ENCODE measurements at regions not wholly inside any gene's neighbourhood (a gene's known extent, or its start where the extent isn't known, plus 50 kb on each side); places are given as distances from the start of the nearest gene placed in this dataset.

GRCh38 chr13:110089815-110090214 lies 217.1 kb downstream of the COL4A1 start (continued):
- TF ChIP-seq FOSL1 (IDR thresholded peaks at IDR 0.05; ENCODE audit: insufficient read depth, low read depth, low read length) = no peak
- no peak for TF ChIP-seq MAFK (IDR thresholded peaks at IDR 0.05; ENCODE audit: low read depth, low read length)

- ChIA-PET CTCF (ENCODE audit: partially characterized antibody) (interaction anchor here (1.3 to 4.6 kb wide), 17 partner anchors 8 to 1177 kb away, joined by 3 to 32 read pairs (median 6); no protein-coding TSS in a partner anchor), POLR2A (ENCODE audit: partially characterized antibody) (no interaction called here)
- Histone ChIP-seq H3K79me2 (ENCODE audit: control insufficient read depth in 1 of 2, insufficient read depth in 2 of 2, low read length in 2 of 2) (no peaks in the 10 kb centered on the region), H2BK15ac (ENCODE audit: low read length) (no peak overlapping the region), H3K23me2 (ENCODE audit: low read depth, low read length) (no peaks in the 10 kb centered on the region), H3K9me3 (ENCODE audit: insufficient read depth in 2 of 2, low read depth in 1 of 2, low read length in 1 of 2) (no peaks in the 10 kb centered on the region), H3K18ac (ENCODE audit: extremely low read depth, low read length) (no peak overlapping the region), H3K9ac (replicated peaks in 1 of 4; ENCODE audit: extremely low read depth in 1 of 4, low read depth in 3 of 4, low read length in 3 of 4) (no peak overlapping the region), H3K56ac (replicated peaks; ENCODE audit: insufficient read length, low read depth, low read length) (no peak overlapping the region), H3K4me1 (replicated peaks in 1 of 4; ENCODE audit: control insufficient read depth in 3 of 4, insufficient read depth in 4 of 4, low read length in 3 of 4) (no peaks in the 10 kb centered on the region), H3K27me3 (replicated peaks in 1 of 4; ENCODE audit: control insufficient read depth in 3 of 4, extremely low read depth in 1 of 4, insufficient read depth in 3 of 4, low read length in 3 of 4) (no peaks in the 10 kb centered on the region), H2BK5ac (ENCODE audit: low read depth, low read length) (no peak overlapping the region), H4K20me1 (replicated peaks in 1 of 2; ENCODE audit: control insufficient read depth in 1 of 2, insufficient read depth in 2 of 2, low read length in 2 of 2) (no peaks in the 10 kb centered on the region), H4K8ac (ENCODE audit: extremely low read depth, insufficient read depth, low read length) (no peak overlapping the region), H2AK5ac (ENCODE audit: low read depth, low read length) (no peak overlapping the region), H2BK12ac (ENCODE audit: low read depth, low read length) (no peak overlapping the region), H4K91ac (replicated peaks; ENCODE audit: insufficient read length, low read length) (no peak overlapping the region), H3K4me2 (ENCODE audit: insufficient read depth in 1 of 2, low read depth in 2 of 2, low read length in 2 of 2) (no peak overlapping the region), H3K4ac (replicated peaks; ENCODE audit: insufficient read length, low read depth, low read length) (no peak overlapping the region), H3K79me1 (ENCODE audit: low read depth, low read length) (no peaks in the 10 kb centered on the region), H2BK120ac (replicated peaks; ENCODE audit: low read depth, low read length) (no peak overlapping the region), H3K23ac (ENCODE audit: insufficient read length) (no peak overlapping the region), H3K4me3 (ENCODE audit: extremely low read depth in 1 of 4, insufficient read depth in 2 of 4, low read depth in 3 of 4, low read length in 4 of 4) (no peak overlapping the region), H2BK20ac (ENCODE audit: low read length) (no peak overlapping the region), H3K27ac (ENCODE audit: low read depth, low read length) (no peak overlapping the region), H2AFZ (ENCODE audit: low read length) (no peak overlapping the region), H3K36me3 (ENCODE audit: control insufficient read depth in 2 of 4, insufficient read depth in 4 of 4, low read length in 3 of 4) (no peaks in the 10 kb centered on the region), H4K5ac (ENCODE audit: insufficient read length, low read depth, low read length) (no peak overlapping the region), H3K14ac (ENCODE audit: insufficient read length) (no peak overlapping the region)
- DNase-seq (ENCODE audit: low read depth in 1 of 2, low spot score in 2 of 2) (no peak), FAIRE-seq (no peak)
- TF ChIP-seq MAFK (IDR thresholded peaks at IDR 0.05; ENCODE audit: low read depth, low read length) (no peak), RXRA (IDR thresholded peaks at IDR 0.05; ENCODE audit: insufficient read depth, low read depth, low read length) (no peak), RAD21 (IDR thresholded peaks at IDR 0.05 in 1 of 2, conservative IDR thresholded peaks at IDR 0.05 in 1 of 2; ENCODE audit: low read depth in 2 of 2, low read length in 2 of 2) (no peak), CREB1 (IDR thresholded peaks at IDR 0.05) (no peak), SIX5 (IDR thresholded peaks at IDR 0.05; ENCODE audit: low read depth, low read length) (no peak), RBBP5 (IDR thresholded peaks at IDR 0.05; ENCODE audit: borderline replicate concordance, low read depth, low read length) (no peak), ATF3 (IDR thresholded peaks at IDR 0.05; ENCODE audit: insufficient read depth, low read depth, low read length) (no peak), SP2 (IDR thresholded peaks at IDR 0.05; ENCODE audit: low read length) (no peak), CBX5 (IDR thresholded peaks at IDR 0.05; ENCODE audit: low read depth, low read length) (no peak), RFX5 (IDR thresholded peaks at IDR 0.05; ENCODE audit: borderline replicate concordance, low read depth, low read length) (no peak), ATF2 (IDR thresholded peaks at IDR 0.05; ENCODE audit: low read length) (no peak)
These were observed 217.9 kb downstream of the COL4A1 start for GRCh38 chr13:110089100-110089499.

All from H1 (cell line).